Activated T-helper 1 cell treated with anti-CD3 and anti-CD28 coated beads, Interleukin-12 subunit alpha, Interleukin-12 subunit beta, Interleukin-2, Interleukin-4 antibody, amounts not matched to agents 30 ng/mL and 10 ng/mL and 1 ng/mL, durations not matched to agents 14 hours and 24 hours and 36 hours (primary cell): ENCODE measurements at regions not wholly inside any gene's neighbourhood (a gene's known extent, or its start where the extent isn't known, plus 50 kb on each side); places are given as distances from the start of the nearest gene placed in this dataset.

Experiments used
- DNase-seq: peaks from one replicate; pipeline ENCODE4 v3.0.0; 2021; ENCODE audit warnings: low spot score
- H3K27ac Mint-ChIP-seq: one replicate; pipeline ENCODE4 v1.8.0; 2021; ENCODE audit warnings: mild to moderate bottlenecking, mixed read lengths
- H3K27me3 Mint-ChIP-seq: one replicate; pipeline ENCODE4 v1.8.0; 2022; ENCODE audit warnings: mild to moderate bottlenecking, moderate library complexity, mixed read lengths; ENCODE audit not compliant: insufficient read depth
- H3K36me3 Mint-ChIP-seq: one replicate; pipeline ENCODE4 v1.8.0; 2021; ENCODE audit warnings: low read depth, mixed read lengths
- H3K4me1 Mint-ChIP-seq: one replicate; pipeline ENCODE4 v1.8.0; 2021; ENCODE audit warnings: low read depth, mixed read lengths
- H3K4me3 Mint-ChIP-seq: one replicate; pipeline ENCODE4 v1.8.0; 2021; ENCODE audit warnings: mild to moderate bottlenecking, moderate library complexity, mixed read lengths
- H3K9me3 Mint-ChIP-seq: one replicate; pipeline ENCODE4 v1.8.0; 2021; ENCODE audit warnings: mixed read lengths
- intact Hi-C: fragments of 100-400 bp; cut with micrococcal nuclease; formaldehyde crosslinking; loops from one replicate; pipeline ENCODE4 v1.15.1; 2024

DNA sequence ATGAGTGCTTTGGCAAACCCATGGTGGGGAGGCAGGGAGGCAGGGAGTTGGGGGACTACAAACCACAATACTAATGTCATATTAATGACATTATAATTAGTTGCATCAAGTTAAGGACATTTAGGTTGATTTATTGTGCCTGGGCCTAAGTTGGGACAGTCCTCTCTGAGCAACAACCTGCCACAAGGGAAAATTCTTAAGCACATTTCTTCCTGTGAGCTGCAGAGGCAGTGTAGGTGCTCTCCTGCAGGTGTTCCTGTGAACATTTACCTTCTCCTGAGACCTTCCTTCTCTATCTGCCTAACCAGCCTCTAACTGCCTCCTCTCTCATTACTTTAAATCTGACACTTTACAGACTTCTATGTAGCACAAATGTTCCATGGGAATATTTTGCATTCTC lies 1830.0 kb upstream of the AGA start:
- Mint-ChIP-seq H3K27me3 (no peaks in the 10 kb centered on the region), H3K9me3 (no peaks in the 10 kb centered on the region), H3K36me3 (no peaks in the 10 kb centered on the region), H3K27ac (no peak overlapping the region), H3K4me1 (no peaks in the 10 kb centered on the region), H3K4me3 (no peak overlapping the region)
- DNase-seq, result no peak
- intact Hi-C loops, result no loop called here

DNA sequence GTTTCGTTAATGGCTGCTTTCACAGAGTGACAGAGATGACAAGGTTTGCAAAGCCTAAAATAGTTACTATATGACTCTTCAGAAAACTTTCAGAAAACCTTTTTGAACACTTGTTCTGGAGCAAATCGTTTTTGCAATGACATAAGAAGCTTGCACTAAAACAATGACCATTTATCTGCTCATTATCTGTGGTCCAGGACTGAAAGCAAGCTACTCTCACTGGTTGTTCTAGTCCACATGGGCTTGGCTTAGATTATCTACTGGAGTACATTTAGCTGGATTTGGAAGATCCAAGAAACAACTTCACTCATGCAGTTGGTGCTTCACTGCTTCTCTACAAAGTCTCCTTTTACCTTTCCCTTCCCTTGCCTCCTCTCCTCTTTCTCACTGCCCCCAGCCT lies 1836.4 kb upstream of the AGA start:
- Mint-ChIP-seq H3K27ac (no peak overlapping the region), H3K4me3 (no peak overlapping the region), H3K27me3 (no peaks in the 10 kb centered on the region), H3K36me3 (no peaks in the 10 kb centered on the region), H3K4me1 (no peaks in the 10 kb centered on the region), H3K9me3 (no peaks in the 10 kb centered on the region)
- intact Hi-C loops, result no loop called here
- no peak for DNase-seq

DNA sequence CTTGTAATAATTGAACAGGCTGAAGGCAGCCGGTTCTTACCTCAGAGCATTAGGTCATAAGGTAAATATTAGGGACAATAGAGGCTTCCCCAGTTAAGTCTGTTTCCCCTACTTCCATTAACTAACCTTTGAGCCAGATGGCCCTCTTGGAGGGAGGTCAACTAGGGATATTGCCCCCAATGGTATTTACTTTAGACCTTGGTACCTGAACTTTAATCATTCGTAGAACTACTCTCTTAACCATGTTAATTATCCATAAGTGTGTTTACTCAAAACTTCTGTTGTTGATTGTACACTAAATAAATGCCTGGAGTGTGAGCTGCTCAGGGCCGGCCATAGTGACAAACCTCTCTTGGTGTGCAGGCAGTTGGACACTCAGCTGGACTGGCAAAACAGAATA lies 1843.5 kb upstream of the AGA start:
- H3K27me3 Mint-ChIP-seq, result no peaks in the 10 kb centered on the region
- DNase-seq, result no peak
- H3K4me1 Mint-ChIP-seq, result no peaks in the 10 kb centered on the region
- intact Hi-C loops, result no loop called here
- H3K9me3 Mint-ChIP-seq, result peaks cover 11% of the 10 kb centered on the region
- H3K36me3 Mint-ChIP-seq, result no peaks in the 10 kb centered on the region
- no peak overlapping the region for H3K27ac Mint-ChIP-seq
- no peak overlapping the region for H3K4me3 Mint-ChIP-seq

DNA sequence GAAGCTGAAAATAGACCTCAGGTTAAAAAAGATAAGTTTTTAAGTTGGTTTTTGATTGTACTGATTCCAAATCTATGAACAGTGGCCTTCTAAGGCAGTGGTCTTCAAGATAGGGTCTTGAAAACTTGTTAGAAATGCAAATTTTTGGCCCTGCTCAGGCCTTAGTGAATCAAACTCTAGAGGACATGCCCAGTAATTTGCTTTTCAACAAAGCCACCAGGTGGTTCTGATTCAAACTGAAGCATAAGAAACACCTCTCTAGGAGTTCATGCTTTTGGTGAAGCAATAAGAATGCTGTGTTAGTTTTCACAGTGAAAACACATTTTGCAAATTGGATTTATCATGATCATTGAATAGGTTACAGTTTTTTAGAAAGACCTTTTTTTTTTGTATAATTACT lies 1849.4 kb upstream of the AGA start:
- intact Hi-C loops, result no loop called here
- Mint-ChIP-seq H3K27ac (no peak overlapping the region), H3K4me1 (no peaks in the 10 kb centered on the region), H3K4me3 (no peak overlapping the region), H3K36me3 (no peaks in the 10 kb centered on the region), H3K27me3 (no peaks in the 10 kb centered on the region), H3K9me3 (peaks cover 11% of the 10 kb centered on the region)
- no peak for DNase-seq

DNA sequence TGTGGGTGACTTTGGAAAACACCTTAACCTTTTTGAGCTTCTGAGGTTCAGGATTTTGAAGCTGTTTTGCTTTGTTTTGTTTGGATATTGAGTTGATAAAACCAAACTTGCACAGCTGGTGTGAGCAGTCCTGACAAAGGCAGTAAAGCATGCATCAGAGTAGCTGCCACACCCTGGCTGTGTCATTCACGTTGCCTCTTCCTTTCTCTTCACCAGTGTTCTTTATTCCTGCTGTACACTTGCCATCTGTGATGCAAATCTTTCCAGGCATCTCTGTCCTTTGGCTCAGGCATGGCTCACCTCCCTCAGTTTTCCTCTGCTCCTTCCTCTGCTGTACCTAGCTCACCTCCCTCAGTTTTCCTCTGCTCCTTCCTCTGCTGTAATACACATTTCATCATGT lies 1850.2 kb upstream of the AGA start:
- no peaks in the 10 kb centered on the region for H3K4me1 Mint-ChIP-seq
- peaks cover 9% of the 10 kb centered on the region for H3K9me3 Mint-ChIP-seq
- H3K27me3 Mint-ChIP-seq, result no peaks in the 10 kb centered on the region
- no peak for DNase-seq
- no peak overlapping the region for H3K27ac Mint-ChIP-seq
- no peak overlapping the region for H3K4me3 Mint-ChIP-seq
- H3K36me3 Mint-ChIP-seq, result no peaks in the 10 kb centered on the region
- intact Hi-C loops, result no loop called here

DNA sequence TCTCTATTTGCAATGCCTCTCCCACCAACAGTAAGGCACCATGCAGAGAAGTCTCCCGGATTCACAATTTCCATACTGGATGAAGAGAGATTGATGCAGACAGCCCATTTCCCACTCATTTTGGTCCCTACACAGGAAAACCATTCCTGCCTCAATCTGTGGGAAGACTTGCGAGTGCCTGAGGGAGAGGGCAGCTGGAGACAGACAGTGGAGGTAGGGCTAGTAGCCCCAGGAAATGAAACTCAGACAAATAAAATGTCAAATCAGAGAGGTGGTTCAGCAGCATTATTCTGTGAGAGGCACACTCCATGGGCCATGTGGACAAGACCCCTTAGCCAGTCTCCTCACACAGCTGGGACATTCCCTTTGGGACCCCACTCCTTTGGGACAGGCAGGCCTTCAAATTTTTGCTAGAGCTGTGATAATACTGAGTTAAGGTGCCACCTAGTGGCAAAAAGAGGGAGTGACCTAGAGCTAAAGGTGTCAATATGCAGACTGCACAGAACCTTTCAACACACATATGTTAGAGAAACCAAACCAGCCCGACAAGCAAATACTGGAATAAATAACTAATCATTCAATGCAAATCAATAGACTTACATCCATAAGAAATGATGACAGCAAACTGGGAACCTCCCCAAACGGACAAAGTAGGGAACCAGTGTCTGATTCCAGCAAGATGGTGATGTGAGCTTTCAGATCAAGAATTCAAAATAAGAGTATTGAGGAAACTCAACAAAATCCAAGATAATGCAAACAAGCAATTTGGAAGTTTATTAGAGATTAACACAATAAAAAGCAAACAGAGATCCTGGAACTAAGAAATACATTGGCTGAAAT lies 1865.3 kb upstream of the AGA start:
- Mint-ChIP-seq H3K27me3 (no peaks in the 10 kb centered on the region), H3K9me3 (no peaks in the 10 kb centered on the region), H3K4me1 (no peaks in the 10 kb centered on the region), H3K27ac (no peak overlapping the region), H3K36me3 (no peaks in the 10 kb centered on the region), H3K4me3 (no peak overlapping the region)
- DNase-seq, result no peak
- intact Hi-C loops, result no loop called here

DNA sequence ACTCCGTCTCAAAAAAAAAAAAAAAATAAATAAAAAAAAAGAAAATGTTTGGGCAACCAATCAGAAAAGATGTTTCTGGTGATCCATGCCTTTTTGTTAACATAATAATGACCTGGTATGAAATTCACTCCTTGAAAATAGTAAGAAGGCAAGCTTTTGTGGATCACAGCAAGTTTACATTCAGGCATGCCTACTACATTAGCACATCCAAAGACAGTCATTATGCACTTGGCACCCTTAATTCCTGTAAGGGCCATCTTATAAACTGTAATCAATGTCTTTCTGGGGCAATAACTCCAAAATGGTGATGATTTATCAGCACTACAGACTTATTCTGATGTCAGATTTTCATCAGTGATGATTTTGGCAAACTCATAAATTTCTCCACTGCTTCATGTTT lies 1871.6 kb upstream of the AGA start:
- H3K27ac Mint-ChIP-seq, result no peak overlapping the region
- no peaks in the 10 kb centered on the region for H3K36me3 Mint-ChIP-seq
- H3K4me1 Mint-ChIP-seq, result no peaks in the 10 kb centered on the region
- intact Hi-C loops, result no loop called here
- no peak overlapping the region for H3K4me3 Mint-ChIP-seq
- no peak for DNase-seq
- no peaks in the 10 kb centered on the region for H3K27me3 Mint-ChIP-seq
- no peaks in the 10 kb centered on the region for H3K9me3 Mint-ChIP-seq

DNA sequence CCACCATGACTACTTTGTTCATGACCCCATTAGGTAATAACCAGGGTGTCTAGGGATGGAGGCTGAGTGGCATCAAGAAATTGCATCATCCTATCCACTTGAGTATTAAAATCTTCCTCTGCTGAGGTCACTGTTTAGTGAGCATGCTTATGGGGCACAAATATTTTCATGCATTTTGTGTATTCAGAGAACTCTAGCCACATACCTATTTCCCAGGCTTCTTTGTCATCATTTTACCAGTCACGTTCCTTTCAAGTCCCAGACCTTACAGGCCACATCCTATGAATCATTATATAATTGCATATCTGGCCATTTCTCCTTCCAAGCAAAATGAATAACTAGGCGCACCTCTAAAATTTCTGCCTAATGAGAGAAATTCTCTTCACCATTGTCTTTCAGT lies 1882.9 kb upstream of the AGA start:
- intact Hi-C loops, result no loop called here
- no peaks in the 10 kb centered on the region for H3K36me3 Mint-ChIP-seq

DNA sequence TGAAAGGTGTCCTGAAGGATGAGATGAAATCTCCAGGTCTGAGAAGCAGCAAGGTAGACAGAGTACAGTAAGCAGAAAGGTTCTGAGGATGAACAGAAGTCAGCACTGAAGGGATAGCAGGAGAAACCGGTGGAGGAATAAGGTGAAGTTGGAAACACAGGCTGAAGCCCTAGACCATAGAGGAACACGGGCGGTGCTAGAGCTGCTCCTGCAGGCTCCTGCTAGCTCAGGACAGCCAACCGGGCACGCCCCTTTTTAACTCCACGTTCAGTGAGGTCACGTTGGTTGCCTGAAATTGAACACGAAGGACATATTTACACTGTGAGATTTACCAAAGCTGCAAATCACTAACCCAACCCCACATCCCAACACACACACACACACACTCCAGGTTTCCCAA lies 1886.4 kb upstream of the AGA start:
- Mint-ChIP-seq H3K27ac (no peak overlapping the region), H3K27me3 (no peaks in the 10 kb centered on the region), H3K4me1 (no peaks in the 10 kb centered on the region), H3K4me3 (no peak overlapping the region), H3K36me3 (no peaks in the 10 kb centered on the region), H3K9me3 (no peaks in the 10 kb centered on the region)
- no peak for DNase-seq
- intact Hi-C loops, result no loop called here

More for the DNA sequence above, 1882.9 kb upstream of the AGA start:
- Mint-ChIP-seq H3K4me3 (no peak overlapping the region), H3K27ac (no peak overlapping the region), H3K27me3 (no peaks in the 10 kb centered on the region), H3K4me1 (no peaks in the 10 kb centered on the region), H3K9me3 (no peaks in the 10 kb centered on the region)
- no peak for DNase-seq

DNA sequence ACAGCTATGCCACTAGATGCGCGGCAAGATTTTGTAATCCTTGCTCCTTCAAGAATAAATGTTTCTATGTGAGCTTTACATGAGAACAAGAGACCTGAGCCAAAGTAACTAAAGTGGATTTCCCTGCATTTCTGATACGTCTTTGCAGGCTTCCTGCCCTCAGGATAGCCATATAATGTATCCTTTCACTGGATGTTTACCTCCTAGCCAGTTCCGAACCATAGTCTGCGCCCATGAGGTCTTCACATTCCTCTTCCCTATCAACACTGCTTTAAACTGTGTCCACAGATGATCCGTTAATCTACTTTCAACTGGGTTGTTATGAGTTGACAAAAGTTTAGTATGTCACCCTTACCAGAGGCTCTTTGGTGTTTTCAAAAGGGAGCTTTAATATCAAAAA lies 1889.1 kb upstream of the AGA start:
- intact Hi-C loops, result no loop called here
- Mint-ChIP-seq H3K36me3 (no peaks in the 10 kb centered on the region), H3K4me1 (no peaks in the 10 kb centered on the region), H3K27ac (no peak overlapping the region), H3K9me3 (no peaks in the 10 kb centered on the region), H3K4me3 (no peak overlapping the region), H3K27me3 (no peaks in the 10 kb centered on the region)
- no peak for DNase-seq

DNA sequence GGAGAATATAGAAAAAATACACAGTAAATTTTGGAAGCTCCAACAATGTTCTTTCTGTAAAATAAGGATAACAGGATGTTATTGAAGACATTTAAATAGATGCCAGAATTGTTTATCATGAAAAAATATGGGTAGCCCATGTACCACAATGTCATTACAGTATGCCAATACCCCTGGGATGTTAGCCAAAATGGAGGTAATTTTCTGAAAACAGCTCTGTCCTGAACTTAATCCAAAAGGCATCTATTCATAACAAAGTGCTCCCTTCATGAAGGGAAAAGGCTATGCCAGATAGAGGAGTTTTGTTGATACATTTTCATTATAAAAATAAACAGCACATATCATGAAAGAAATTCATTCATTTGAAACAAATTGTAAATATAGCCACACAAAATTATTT lies 1902.6 kb upstream of the AGA start:
- intact Hi-C loops, result no loop called here

DNA sequence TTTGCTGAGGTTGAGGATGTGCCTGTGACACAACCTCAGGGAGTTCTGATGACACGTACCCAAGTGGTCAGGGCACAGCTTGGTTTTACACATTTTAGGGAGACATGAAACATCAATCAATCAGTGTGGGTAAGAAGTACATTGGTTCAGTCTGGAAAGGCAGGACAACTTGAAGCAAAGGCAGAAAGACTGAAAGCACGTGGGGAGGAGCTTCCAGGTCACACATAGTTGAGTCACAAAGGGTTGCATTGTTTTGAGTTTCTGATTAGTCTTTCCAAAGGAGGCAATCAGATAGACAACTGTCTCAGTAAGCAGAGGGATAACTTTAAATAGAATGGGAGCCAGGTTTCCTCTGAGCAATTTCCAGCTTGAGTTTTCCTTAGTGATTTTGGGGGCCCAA lies 1910.0 kb upstream of the AGA start:
- Mint-ChIP-seq H3K4me1 (no peaks in the 10 kb centered on the region), H3K9me3 (peaks cover 8% of the 10 kb centered on the region), H3K4me3 (no peak overlapping the region), H3K27ac (no peak overlapping the region), H3K36me3 (no peaks in the 10 kb centered on the region), H3K27me3 (no peaks in the 10 kb centered on the region)
- intact Hi-C loops, result no loop called here
- no peak for DNase-seq

More for the DNA sequence above, 1902.6 kb upstream of the AGA start:
- Mint-ChIP-seq H3K4me1 (no peaks in the 10 kb centered on the region), H3K9me3 (peaks cover 14% of the 10 kb centered on the region), H3K36me3 (no peaks in the 10 kb centered on the region), H3K27ac (no peak overlapping the region), H3K4me3 (no peak overlapping the region), H3K27me3 (no peaks in the 10 kb centered on the region)
- DNase-seq, result no peak

DNA sequence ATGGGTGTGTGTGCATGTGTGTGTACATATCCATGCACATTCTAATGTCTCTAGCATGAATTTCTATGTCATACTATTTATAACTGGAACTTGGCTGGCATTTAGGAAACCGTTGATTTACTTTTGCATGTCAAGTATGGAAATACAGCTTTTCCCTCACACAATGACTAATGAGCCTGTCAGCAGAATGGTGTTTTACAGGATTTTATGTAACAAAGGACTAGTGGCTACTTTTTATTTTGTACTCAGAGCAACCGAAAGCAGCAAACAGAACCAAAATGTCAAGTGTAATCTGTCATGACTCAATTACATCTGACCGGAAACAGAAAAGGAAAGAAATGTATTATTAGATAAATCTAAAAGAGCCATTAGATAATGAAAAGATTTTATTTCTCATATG lies 1911.5 kb upstream of the AGA start:
- Mint-ChIP-seq H3K36me3 (no peaks in the 10 kb centered on the region), H3K27ac (no peak overlapping the region), H3K27me3 (no peaks in the 10 kb centered on the region), H3K9me3 (no peaks in the 10 kb centered on the region), H3K4me3 (no peak overlapping the region), H3K4me1 (no peaks in the 10 kb centered on the region)
- no peak for DNase-seq
- intact Hi-C loops, result no loop called here

DNA sequence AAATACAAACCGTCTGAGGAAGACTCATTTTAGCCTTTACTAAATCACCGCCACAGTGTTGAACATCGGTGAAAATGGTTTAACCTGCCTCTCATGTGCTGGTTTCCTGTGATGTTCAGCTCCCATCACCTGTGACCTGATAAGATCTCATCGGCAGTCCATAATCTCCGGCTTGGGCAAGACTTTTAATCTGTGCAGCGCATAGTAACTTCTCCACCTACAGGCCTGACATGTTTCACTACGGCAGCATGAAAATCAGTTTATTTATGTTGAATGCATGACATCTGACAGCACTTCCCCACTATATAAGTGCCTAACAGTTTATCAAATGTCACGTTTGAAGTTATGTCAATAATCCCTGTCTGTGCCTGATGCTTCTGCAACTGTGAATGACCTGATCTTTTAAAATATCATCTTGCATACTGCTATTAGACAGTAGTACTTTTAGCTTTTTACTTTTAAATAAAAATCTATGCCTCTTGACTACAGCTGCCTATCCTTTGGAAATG lies 1919.8 kb upstream of the AGA start:
- intact Hi-C loops, result no loop called here
- Mint-ChIP-seq H3K27me3 (no peaks in the 10 kb centered on the region), H3K9me3 (peaks cover 5% of the 10 kb centered on the region), H3K36me3 (no peaks in the 10 kb centered on the region), H3K4me3 (no peak overlapping the region), H3K27ac (no peak overlapping the region), H3K4me1 (no peaks in the 10 kb centered on the region)
- DNase-seq, result no peak
